Eye (tissue), 1 donor: ENCODE measurements at regions not wholly inside any gene's neighbourhood (a gene's known extent, or its start where the extent isn't known, plus 50 kb on each side); places are given as distances from the start of the nearest gene placed in this dataset.

Experiments used
- DNase-seq: peaks from one replicate; pipeline ENCODE4 v3.0.0-alpha.2; 2015

GRCh38 chr6:165941786-165942185 lies 225.9 kb downstream of the TBXT start:
- DNase-seq = no peak

GRCh38 chr6:165941249-165941775 lies 226.3 kb downstream of the TBXT start:
- DNase-seq = no peak

GRCh38 chr6:165940366-165940765 lies 227.3 kb downstream of the TBXT start:
- no peak for DNase-seq

GRCh38 chr6:165939601-165940290 lies 227.9 kb downstream of the TBXT start:
- DNase-seq = no peak

- DNase-seq = no peak
These were observed 228.6 kb downstream of the TBXT start for GRCh38 chr6:165939047-165939446.

- no peak for DNase-seq
These were observed 229.9 kb downstream of the TBXT start for GRCh38 chr6:165937564-165938358.

GRCh38 chr6:165936660-165937059 lies 231.0 kb downstream of the TBXT start:
- DNase-seq = no peak

GRCh38 chr6:165936096-165936495 lies 231.6 kb downstream of the TBXT start:
- DNase-seq = no peak

GRCh38 chr6:165931675-165932074 lies 236.0 kb downstream of the TBXT start:
- DNase-seq = no peak

- no peak for DNase-seq
These were observed 236.9 kb downstream of the TBXT start for GRCh38 chr6:165930668-165931214.

- no peak for DNase-seq
These were observed 238.0 kb downstream of the TBXT start for GRCh38 chr6:165929607-165930006.

- no peak for DNase-seq
These were observed 241.3 kb downstream of the TBXT start for GRCh38 chr6:165926378-165926777.

GRCh38 chr6:165925474-165926156 lies 242.0 kb downstream of the TBXT start:
- DNase-seq = no peak

GRCh38 chr6:165922309-165922794 lies 245.3 kb downstream of the TBXT start:
- DNase-seq = no peak

GRCh38 chr6:165920896-165921671 lies 246.6 kb downstream of the TBXT start:
- DNase-seq = no peak

GRCh38 chr6:165917576-165917975 lies 250.1 kb downstream of the TBXT start:
- no peak for DNase-seq

- DNase-seq = no peak
These were observed 252.2 kb upstream of the PDE10A start for GRCh38 chr6:165915022-165915770.

- no peak for DNase-seq
These were observed 250.9 kb upstream of the PDE10A start for GRCh38 chr6:165913676-165914570.

- no peak for DNase-seq
These were observed 247.3 kb upstream of the PDE10A start for GRCh38 chr6:165910184-165910966.

- DNase-seq = no peak
These were observed 243.7 kb upstream of the PDE10A start for GRCh38 chr6:165906736-165907135.
